COR-L47 (cell line): ENCODE measurements at regions not wholly inside any gene's neighbourhood (a gene's known extent, or its start where the extent isn't known, plus 50 kb on each side); places are given as distances from the start of the nearest gene placed in this dataset.

ENCODE experiments used
- DNase-seq: peaks from one replicate; lab custom pipeline; 2025; lab: John Stamatoyannopoulos, UW

GRCh38 chr4:59869559-59869958 lies 1330.6 kb upstream of the ADGRL3 start:
- no peak for DNase-seq

- DNase-seq, result no peak
Observed at GRCh38 chr4:59881632-59882031, 1318.5 kb upstream of the ADGRL3 start.

- no peak for DNase-seq
Observed at GRCh38 chr4:59904331-59904730, 1295.8 kb upstream of the ADGRL3 start.

DNA sequence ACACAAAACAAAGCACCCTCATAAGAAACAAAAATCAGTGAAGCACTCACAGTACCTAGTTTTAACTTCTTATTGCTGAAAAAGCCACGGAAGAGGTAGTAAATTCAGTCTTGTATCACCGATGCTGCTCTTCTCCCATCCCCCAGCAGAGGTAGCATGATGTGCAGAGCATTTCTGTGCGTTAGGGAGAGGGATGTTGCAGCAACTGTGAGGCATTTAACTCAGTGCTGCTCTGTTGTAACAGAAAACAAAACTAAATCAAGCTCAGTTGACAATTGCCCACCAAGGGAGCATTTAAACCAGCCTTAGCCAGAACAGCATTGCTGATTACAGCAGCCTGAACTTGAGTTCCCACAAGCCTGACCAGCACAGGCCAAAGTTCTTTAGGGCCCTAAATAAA lies 1279.7 kb upstream of the ADGRL3 start:
- peak; percentile 2 for DNase-seq

GRCh38 chr4:59925290-59925689 lies 1274.8 kb upstream of the ADGRL3 start:
- DNase-seq, result no peak

DNA sequence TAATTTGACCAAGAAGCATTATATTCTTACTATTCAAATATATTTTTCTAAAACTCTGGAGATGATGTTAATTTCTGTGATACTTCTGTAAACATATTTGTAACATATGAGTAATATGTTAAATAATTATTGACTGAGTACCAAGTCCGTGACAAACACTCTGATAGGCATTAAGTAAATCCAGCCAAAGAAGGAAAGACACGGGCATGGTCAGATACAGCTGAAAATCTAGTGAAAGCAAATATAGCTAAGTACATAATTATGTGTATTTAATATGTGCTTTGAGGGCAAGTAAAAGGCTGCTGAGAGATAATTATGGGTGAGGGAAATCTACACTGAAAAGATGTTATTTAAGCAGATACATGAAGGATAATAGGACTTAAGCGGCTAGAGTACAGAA lies 1263.6 kb upstream of the ADGRL3 start:
- peak; percentile 78 for DNase-seq

DNA sequence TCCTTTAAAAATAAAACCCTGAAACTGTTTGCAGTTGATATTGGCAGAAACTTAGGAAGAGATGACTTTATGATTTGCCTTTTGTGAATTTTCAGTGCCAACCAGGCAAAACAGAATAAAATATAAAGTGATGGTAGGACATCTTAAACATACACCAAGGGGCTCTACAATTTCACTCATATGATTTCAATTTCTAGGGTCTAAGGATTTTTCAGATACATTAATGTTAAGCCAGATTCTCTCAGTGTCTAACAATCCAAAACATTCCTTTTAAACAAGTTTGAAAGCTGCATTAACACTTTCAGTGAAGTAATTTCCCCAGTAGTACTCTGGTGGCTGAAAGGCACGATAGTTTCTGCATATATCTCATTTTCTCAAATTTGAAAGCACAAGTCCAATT lies 1262.0 kb upstream of the ADGRL3 start:
- DNase-seq, result no peak

DNA sequence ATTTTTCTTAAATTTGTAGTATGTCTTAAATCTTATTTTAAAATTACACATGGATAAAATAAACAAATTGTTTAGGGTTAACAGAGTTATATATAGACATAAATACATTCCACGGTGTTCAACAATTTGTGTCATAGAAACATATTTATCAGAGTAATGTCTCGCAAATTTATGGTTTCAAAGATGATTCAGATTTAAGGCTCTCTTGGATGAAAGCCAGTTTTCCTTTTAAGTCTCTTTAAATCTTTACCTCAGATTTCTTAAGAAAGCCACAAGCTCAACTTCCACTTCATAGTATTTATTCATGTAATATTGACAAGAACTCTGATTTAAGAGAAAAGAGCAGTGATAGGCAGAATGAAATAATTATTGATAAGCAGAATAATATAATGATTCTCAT lies 1254.8 kb upstream of the ADGRL3 start:
- no peak for DNase-seq

DNA sequence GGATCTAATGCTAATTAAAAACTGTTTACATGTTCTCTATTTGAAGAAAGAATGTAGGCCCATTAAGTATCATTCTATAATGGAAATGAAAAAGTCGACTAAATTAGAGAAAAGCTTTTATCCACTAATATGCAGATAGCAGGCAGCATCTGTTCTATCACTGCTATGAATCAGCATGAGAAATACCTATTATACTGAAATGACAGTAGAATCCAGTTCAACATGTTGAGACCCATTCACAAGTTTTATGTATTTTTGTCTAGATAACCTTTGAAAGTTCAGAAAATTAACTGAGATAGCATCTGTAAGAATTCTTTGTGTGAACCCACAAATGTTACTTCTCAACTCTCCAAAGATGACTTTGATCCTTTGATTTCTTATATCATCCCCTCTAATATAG lies 1254.4 kb upstream of the ADGRL3 start:
- no peak for DNase-seq

DNA sequence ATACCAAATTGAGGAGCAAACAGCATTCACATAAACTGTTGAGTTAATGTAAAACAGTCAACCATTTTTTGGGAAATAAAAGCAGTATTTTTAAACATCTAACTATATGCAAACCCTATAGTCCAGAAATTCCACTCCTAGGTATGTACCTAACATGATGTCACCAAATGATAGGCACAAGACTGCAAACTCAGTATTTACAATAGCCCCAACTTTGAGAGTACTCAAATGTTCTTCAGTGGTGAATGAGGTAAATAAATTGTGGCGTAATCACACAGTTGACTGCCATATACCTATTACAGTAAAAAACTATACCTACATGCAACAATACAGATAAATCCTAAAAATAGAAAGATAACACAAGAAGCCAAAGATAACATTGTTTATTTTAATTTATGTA lies 1243.8 kb upstream of the ADGRL3 start:
- DNase-seq, result no peak

DNA sequence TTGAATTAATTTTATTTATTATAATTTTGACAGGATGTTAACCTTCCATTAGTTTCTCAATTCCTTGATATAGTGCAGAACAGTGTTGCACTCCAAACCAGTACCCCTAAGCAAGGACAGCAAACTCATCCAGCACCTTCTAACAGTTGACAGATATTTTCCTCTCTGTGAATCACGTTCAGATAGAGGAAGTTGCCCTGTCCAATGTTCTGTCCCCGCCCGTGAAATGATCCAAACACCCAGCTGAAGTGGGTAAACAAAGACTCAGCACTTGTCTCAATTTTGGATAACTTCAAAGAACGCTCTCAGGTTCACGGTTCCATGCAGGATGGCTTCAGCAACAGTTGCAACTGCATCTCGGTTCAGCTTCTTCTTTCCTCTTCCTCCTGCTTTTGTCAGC lies 1240.0 kb upstream of the ADGRL3 start:
- no peak for DNase-seq

DNA sequence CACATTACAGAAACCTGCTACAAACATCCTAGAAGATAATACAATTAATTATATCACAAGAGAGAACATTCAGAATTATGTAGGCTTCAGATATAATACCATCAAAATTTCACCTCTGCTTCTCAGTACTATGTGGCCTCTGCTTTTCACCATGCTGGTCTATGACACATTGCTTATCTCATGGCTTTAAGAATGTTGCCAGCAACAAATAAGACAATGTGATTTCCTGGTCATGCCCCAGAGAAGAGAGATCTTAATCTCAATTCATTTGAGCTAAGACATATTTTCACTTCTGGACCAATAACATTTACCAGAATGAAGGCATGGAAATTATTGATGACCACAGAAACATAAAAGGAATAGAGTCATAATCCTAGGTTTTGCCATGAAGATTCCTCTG lies 1233.4 kb upstream of the ADGRL3 start:
- DNase-seq, result no peak

GRCh38 chr4:59968796-59969195 lies 1231.3 kb upstream of the ADGRL3 start:
- DNase-seq, result no peak

- DNase-seq, result no peak
Observed at GRCh38 chr4:59969909-59970308, 1230.2 kb upstream of the ADGRL3 start.

GRCh38 chr4:59971952-59972351 lies 1228.2 kb upstream of the ADGRL3 start:
- DNase-seq, result no peak

GRCh38 chr4:59973492-59973891 lies 1226.6 kb upstream of the ADGRL3 start:
- DNase-seq, result no peak

GRCh38 chr4:59979061-59979460 lies 1221.1 kb upstream of the ADGRL3 start:
- no peak for DNase-seq

DNA sequence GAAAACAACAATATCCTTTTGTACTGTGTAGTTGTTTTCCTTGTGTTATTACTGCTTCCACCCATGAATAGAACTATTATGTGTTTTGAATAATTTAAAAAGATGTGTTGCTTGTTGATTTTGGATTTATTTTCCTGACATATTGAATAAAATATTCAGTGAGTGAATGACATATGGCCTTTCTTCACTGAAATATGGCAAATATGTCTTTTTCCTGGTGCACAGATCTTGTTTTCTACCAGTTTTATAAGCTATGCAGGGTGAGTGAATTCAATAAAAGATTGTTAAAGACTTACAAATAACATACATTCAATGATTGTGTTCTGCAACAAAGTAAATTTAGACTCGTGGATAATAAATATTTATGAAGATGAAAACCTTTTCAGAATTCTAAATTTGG lies 1216.3 kb upstream of the ADGRL3 start:
- no peak for DNase-seq

DNA sequence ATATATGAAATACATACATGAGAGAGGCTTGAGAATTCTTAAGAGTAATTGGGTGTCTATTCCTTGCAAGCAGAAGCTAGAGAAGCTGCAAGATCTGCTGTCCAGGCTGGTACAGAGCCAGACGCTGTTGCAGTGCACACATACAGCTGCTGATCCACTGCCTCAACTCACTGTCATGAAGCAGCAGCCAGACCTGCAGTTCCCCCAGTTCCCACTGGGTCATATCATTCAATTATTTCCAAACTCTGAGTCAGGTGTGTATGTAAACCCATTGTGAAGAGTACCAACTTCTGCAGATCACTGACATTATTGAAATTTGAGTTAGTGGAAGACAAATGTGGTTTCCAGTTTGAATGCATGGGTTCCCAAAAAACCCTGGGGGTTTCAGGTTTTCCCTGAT lies 1212.8 kb upstream of the ADGRL3 start:
- no peak for DNase-seq

GRCh38 chr4:59994118-59994517 lies 1206.0 kb upstream of the ADGRL3 start:
- DNase-seq, result no peak

DNA sequence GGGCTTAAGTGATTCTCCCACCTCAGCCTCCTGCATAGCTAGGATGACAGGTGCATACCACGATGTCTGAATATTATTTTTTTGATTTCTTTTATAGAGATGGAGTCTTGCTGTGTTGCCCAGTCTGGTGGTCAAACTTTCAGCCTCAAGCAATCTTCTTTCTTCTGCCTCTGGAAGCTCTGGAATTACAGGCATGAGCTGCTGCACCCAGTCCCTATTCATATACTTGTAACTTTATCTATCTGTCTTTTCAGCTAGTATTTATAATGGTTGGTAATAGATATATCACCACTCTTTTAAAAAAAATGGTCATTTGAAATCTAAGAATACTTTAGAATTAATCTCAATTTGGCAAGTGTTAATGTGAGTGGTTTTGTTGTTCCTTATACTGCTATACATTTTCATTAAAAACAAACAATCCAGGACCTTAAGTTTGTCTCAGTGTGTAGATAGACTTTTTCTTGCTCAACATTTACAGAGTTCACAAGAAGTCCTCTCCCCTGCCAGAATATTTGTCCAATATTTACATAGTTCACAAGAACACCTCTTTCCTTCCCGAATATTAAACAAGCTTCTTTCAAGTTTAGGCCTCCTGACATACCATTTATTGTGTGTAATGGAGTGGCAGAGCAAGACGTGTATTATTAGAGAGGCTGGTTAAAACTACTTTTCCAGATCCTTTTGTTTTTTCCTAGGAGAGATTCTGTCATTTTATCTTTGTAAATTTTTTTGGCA lies 1197.4 kb upstream of the ADGRL3 start:
- no peak for DNase-seq

DNA sequence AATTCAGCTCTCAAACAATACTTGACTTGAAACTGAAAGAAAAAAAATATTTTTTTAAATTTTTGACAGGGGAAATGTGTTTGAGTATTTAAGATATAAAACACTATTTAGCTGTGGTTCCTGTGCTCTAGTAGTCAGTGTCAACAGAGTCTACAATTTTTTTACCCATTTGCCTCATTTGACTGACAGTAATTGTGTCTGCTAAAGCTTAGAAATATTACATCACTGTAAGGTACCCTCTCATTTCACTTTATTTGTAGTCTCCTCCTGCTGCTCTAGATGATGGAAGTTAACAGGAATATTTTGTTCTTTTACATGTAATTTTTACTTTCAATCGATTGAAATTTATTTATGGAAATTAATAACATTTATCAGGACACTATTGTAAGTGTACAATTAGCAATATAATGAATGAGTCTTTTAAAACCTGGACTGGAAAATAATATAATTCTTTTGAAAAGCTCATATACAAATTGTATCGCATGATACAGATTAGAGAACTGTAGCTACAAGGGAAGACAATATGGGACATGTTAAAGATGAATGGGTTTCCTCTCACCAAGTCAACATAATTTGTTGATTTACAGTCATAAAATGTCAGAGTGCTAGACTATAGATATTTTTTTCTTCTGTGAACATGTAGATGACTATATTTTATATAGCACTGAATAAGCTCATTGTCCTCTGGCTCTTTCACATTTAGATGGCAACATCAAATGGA lies 1186.5 kb upstream of the ADGRL3 start:
- DNase-seq, result no peak

DNA sequence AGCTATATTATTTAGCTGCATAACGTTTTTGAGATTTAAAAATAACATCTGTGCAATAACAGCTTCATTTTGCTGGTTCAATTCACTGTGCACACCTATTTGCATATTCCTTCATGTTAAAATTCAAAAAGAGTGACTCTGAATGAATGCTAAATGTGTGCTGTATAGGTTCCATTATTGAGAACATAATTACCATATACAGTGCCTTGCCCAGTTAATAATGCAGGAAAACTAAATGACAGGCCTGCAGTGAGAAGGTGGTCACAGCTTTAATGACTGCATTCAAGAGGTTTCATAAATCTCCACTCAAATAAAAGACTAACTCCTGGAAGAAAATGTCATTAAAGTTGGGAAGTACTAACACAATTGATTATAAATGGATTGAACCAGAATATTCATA lies 1183.2 kb upstream of the ADGRL3 start:
- DNase-seq, result no peak

- DNase-seq, result no peak
Observed at GRCh38 chr4:60019180-60019579, 1180.9 kb upstream of the ADGRL3 start.
